ENCODE measurements at regions not wholly inside any gene's neighbourhood (a gene's known extent, or its start where the extent isn't known, plus 50 kb on each side); places are given as distances from the start of the nearest gene placed in this dataset.

DNA sequence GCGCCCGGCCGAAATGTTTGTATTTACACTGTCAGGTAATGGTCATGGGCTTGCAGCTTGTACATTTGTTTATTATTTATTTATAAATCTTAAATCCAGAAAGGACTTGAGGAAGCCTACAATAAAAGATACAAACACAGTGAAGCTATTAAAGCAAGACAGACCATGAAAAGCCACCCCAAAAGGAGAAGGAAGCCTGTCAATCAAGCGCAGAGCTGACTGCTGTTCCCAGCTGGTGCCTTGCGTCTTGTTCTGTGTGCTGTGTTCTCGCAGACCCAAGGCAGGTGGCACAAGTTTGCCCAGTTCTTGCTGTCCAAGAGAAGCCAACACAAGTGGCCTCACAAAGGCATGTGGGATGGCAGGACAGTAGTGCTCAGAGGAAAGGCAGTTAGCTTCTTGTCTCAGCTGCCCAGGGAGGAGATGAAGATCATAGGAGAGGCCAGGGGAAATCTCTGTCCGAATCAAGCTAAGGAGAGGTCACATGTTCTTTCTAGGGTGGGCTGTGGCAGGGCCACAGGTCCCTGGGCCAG is 73.2 kb downstream of the SLC25A47 start:
- TF ChIP-seq, protein P1, sequence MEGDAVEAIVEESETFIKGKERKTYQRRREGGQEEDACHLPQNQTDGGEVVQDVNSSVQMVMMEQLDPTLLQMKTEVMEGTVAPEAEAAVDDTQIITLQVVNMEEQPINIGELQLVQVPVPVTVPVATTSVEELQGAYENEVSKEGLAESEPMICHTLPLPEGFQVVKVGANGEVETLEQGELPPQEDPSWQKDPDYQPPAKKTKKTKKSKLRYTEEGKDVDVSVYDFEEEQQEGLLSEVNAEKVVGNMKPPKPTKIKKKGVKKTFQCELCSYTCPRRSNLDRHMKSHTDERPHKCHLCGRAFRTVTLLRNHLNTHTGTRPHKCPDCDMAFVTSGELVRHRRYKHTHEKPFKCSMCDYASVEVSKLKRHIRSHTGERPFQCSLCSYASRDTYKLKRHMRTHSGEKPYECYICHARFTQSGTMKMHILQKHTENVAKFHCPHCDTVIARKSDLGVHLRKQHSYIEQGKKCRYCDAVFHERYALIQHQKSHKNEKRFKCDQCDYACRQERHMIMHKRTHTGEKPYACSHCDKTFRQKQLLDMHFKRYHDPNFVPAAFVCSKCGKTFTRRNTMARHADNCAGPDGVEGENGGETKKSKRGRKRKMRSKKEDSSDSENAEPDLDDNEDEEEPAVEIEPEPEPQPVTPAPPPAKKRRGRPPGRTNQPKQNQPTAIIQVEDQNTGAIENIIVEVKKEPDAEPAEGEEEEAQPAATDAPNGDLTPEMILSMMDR (IDR thresholded peaks at IDR 0.05; ENCODE audit: low read depth, low read length, missing input control) = no peak
- TF ChIP-seq EGR1 (IDR thresholded peaks at IDR 0.05; ENCODE audit: low read depth in 2 of 2) (no peak), TAF1 (conservative IDR thresholded peaks at IDR 0.05) (no peak), RXRA (IDR thresholded peaks at IDR 0.05) (no peak), FOXA1 (IDR thresholded peaks at IDR 0.05) (no peak), SP1 (IDR thresholded peaks at IDR 0.05) (no peak), HNF4A (conservative IDR thresholded peaks at IDR 0.05) (no peak), JUND (IDR thresholded peaks at IDR 0.05) (no peak)
- TF ChIP-seq, protein P2, sequence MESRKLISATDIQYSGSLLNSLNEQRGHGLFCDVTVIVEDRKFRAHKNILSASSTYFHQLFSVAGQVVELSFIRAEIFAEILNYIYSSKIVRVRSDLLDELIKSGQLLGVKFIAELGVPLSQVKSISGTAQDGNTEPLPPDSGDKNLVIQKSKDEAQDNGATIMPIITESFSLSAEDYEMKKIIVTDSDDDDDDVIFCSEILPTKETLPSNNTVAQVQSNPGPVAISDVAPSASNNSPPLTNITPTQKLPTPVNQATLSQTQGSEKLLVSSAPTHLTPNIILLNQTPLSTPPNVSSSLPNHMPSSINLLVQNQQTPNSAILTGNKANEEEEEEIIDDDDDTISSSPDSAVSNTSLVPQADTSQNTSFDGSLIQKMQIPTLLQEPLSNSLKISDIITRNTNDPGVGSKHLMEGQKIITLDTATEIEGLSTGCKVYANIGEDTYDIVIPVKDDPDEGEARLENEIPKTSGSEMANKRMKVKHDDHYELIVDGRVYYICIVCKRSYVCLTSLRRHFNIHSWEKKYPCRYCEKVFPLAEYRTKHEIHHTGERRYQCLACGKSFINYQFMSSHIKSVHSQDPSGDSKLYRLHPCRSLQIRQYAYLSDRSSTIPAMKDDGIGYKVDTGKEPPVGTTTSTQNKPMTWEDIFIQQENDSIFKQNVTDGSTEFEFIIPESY (IDR thresholded peaks at IDR 0.05) = no peak
- TF ChIP-seq, protein P3, sequence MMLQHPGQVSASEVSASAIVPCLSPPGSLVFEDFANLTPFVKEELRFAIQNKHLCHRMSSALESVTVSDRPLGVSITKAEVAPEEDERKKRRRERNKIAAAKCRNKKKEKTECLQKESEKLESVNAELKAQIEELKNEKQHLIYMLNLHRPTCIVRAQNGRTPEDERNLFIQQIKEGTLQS (IDR thresholded peaks at IDR 0.05) = no peak
- TF ChIP-seq, protein P4, sequence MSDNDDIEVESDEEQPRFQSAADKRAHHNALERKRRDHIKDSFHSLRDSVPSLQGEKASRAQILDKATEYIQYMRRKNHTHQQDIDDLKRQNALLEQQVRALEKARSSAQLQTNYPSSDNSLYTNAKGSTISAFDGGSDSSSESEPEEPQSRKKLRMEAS (IDR thresholded peaks at IDR 0.05) = no peak

Data from liver (tissue), 3 donors.